GM18868 (cell line): ENCODE measurements at regions not wholly inside any gene's neighbourhood (a gene's known extent, or its start where the extent isn't known, plus 50 kb on each side); places are given as distances from the start of the nearest gene placed in this dataset.
"Not testable (repeated sequence)": the region's sequence is repeated elsewhere in the genome, so short reads cannot be mapped to it uniquely, and the experiment has no call there.

Source experiments
- ATAC-seq: cut with Tn5 transposase; IDR thresholded peaks from one replicate; pipeline ENCODE4 v1.9.1; 2021; ENCODE audit warnings: mild to moderate bottlenecking, moderate library complexity; ENCODE audit not compliant: unreplicated experiment

DNA sequence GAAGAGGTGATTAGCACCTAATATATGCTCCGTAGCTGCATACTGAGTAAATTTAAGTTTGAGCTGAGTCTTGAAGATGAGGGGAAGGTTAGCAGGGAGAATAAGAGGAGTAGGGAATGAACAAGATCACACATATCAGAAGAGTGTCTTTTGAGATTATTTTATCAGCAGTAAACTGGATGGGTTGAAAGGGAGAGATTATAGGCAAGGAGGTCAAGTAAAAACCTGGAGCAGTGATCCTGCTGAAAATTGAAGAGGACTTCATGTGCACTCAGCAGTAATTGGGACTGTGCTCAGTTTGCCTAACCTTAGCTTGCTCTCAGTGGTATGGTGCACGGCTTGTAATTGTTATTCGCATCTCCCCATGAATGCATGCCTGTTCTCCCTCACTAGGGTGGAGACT is 79.5 kb upstream of the PICALM start:
- no peak for ATAC-seq

GRCh38 chr11:86147004-86147403 is 78.1 kb upstream of the PICALM start:
- ATAC-seq: no peak

GRCh38 chr11:86145439-86146156 is 76.7 kb upstream of the PICALM start:
- no peak for ATAC-seq

- ATAC-seq: no peak
Measured at GRCh38 chr11:86144846-86145245, 76.0 kb upstream of the PICALM start.

GRCh38 chr11:86144087-86144486 is 75.2 kb upstream of the PICALM start:
- not testable (repeated sequence) for ATAC-seq

DNA sequence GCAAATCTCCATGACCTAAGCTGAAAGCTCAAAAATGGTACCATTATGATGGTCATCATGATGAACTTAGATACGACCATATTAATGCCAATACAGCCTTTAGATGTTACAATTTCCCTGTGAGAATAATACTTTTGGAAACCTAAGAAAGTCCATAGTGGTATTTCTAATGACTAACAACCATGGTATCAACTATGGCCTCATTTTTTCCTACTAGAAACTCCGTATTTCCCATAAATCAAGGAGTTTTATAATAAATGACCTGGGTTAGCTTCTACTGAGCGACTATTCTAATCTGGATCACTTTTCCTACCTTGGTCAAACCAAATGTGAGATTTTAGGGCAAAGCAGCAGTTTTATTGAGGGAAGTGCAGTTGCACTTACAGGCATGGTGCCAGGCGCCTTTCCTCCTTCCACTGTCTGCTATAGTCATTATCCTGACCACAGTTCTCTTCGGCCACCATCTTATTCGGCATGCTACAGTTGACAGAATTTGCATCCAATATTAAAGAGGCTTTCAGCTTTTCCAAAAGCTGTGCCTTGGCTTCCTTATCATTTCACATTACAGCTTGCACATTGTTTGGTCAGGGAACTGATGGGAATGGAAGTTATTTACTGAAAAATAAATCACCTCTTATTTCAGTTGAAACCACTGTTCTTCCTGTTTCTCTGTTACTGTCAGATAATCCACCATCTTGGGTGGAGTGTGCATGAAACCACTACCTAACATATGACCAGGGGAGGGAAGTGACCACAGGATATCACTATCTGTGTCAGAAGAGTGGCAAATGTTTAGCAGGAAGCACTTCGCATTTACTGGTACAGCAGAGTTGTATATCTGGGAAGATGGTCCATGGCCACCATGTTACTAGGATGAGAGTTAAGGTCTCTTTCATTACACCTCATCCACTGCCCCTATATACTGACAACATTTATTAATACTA is 74.5 kb upstream of the PICALM start:
- ATAC-seq: no peak

GRCh38 chr11:86142170-86142569 is 73.3 kb upstream of the PICALM start:
- ATAC-seq: no peak

DNA sequence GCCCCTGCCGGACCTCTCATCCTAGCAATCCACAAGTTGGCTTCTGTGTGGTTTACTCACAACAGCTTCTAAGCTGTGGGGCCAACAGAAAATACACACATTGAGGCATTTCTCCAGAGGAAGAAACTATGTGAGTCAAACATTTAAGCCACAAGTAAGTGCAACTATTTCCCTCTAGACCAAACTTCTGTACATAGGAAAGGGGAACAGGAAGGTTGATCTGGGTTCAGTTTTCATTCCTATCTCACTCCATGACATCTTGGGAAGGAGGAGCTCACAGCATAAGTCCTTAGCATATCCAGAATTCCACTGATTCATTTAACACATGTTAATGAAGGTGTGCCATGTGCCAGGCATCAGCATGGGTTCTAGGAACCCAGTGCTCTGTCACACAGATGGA is 72.8 kb upstream of the PICALM start:
- ATAC-seq: no peak

GRCh38 chr11:86140334-86140990 is 71.6 kb upstream of the PICALM start:
- ATAC-seq: no peak

DNA sequence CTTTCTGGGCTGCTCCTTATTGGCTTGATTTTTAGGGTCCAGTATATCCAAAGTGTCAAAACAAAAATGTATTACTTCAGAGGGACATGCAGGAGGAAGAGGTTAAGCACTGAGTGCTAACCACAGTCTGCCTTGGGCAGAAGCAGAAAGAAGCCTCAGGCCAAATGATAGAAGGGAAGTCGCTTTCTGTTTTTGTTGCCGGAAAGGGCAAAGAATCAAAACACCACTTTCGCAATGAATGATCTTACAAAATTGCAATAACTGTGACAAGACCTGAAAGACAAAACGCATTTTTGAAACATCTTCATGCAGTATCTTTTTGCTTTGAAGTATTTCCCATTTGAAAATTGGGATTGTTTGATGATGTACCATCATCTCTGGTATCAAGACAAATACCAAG is 70.1 kb upstream of the PICALM start:
- peak; percentile 86 for ATAC-seq

DNA sequence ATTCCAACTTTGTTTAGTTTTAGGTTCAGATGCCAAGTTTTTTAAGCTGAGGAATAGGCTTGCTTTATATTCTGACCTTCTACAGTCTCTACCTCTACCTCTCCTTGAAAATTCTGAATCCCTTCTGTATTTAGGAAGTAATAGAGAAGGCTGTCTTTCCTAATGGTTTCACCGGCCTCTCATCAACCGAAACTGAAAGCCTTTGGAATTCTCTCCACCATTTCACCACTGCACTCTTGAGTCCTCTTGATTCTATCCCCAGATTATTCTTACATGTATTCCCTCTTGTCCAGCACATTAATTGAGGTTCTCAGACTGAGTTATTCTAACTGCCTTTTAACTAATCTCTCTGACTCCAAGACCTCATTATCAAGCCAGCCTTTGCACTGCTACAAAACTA is 67.7 kb upstream of the PICALM start:
- ATAC-seq: no peak

DNA sequence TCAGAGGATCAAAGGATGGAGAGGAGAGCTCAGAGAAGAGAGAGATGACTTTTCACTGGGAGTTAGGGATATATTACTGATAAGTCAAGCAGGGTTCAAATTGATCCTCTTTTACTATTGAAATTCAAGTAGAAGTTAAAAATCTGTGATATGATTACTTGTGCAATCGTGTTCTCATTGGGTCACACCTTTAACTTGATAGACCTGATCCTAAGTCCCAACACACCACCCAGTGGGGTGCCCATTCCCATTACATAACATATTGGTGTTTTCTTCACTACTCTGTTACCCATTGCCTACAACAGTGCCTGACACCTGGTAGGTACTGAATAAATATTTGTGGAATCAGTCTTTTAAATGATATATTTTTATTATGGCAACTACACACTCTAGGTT is 66.4 kb upstream of the PICALM start:
- ATAC-seq: no peak

DNA sequence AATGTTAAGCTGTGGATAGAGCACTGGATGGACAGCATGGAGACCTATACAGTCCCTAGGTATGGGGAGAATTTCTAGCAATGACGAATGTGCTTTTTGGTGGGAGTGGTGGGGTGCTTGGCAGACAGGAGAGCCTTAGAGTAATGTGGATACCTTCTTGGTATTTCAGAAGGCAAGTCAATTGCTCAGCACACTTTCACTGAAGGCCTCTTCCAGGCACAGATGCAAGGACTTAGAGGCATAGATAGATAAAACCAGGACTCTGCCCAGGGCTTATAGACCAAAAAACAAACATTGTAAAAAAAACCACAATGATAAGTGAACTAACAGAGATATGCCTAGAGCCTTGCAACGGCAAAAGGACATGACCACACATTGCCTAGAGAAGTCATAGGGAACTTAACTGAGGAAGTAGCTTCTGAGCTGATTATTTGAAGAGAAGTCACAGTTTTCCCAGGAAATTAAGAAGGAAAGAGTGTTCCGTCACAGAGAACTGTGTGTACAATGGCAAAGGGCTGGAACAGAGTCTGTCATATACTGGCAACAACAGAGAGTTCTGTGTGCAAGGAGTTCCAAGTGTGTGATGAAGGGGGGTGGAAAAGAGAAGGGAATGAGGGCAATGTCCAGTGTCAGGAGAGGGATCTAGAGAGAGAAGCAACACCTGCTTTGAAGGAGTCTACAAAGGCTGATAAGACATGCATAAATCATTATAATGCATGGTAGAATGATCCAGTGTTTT is 65.9 kb upstream of the PICALM start:
- no peak for ATAC-seq

- no peak for ATAC-seq
Measured at GRCh38 chr11:86132667-86133249, 63.9 kb upstream of the PICALM start.

GRCh38 chr11:86129740-86130540 is 61.1 kb upstream of the PICALM start:
- no peak for ATAC-seq

- ATAC-seq: no peak
Measured at GRCh38 chr11:86128914-86129313, 60.0 kb upstream of the PICALM start.

DNA sequence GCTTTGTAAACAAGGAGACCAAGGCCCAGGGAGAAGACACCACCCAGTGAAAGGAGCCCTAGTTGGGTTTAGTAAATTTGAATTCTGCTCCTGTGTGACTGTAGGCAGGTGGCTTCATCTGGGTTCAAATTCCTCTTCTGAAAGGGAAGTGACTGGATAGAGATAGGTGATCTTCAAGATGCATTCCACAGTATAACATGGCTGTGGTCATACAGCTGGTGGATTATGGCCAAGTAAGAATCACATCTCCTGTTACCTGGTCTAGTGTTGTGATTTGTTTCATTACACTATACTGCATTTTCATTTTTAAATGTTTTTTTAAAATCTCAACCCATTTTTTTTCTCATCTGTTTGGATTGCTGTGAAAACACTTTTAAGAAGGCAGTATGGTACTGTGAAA is 58.0 kb upstream of the PICALM start:
- no peak for ATAC-seq

GRCh38 chr11:86124251-86125233 is 55.7 kb upstream of the PICALM start:
- ATAC-seq: peak; percentile 87

DNA sequence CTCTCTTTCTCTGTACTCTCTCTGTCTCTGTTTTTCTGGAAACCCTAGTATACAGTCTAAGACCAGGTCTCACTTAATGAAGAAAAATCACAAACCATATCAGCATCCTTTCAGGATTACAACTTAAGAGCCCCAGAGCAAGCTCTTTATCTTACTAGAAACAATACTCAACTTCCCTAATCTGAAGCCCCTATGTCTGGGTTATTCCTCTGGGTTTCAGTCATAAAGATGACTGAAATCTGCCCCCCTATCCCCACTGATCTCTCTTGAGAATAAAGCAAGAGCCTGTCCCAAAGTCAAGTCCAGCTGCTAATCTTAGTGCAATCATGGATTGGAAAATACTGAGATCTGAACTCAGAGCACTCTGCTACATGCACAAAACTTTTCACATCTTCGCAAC is 53.9 kb upstream of the PICALM start:
- ATAC-seq: peak; percentile 33
